Body of pancreas (tissue), 4 donors: ENCODE measurements at regions not wholly inside any gene's neighbourhood (a gene's known extent, or its start where the extent isn't known, plus 50 kb on each side); places are given as distances from the start of the nearest gene placed in this dataset.
"Not testable (repeated sequence)": the region's sequence is repeated elsewhere in the genome, so short reads cannot be mapped to it uniquely, and the experiment has no call there.

Experiments used
- ATAC-seq: fragments of 150-250 bp; one replicate; pipeline ENCODE4 v1.9.1; 2016
- DNase-seq, 4 donors: peaks; one replicate each; pipeline ENCODE4 v3.0.0-alpha.2; 2019
- H3K27ac ChIP-seq, 4 donors: fragments of 200-600 bp; sonication (generic); 1 replicate in 3 of 4; 2 replicates in 1 of 4; pipeline versions ENCODE4 v1.5.1 to v1.6.1; 2016 to 2019; ENCODE audit warnings: mild to moderate bottlenecking in 1 of 4, mixed read lengths in 1 of 4, moderate library complexity in 1 of 4
- H3K27me3 ChIP-seq, 2 donors: fragments of 200-600 bp; sonication (generic); one replicate each; pipeline ENCODE4 v1.6.0; 2016; ENCODE audit warnings: mild to moderate bottlenecking in 1 of 2
- H3K36me3 ChIP-seq, 2 donors: fragments of 200-600 bp; sonication (generic); replicated peaks in 1 of 2; 2 replicates each; pipeline ENCODE4 v1.5.1; 2016; ENCODE audit warnings: low read depth in 2 of 2; ENCODE audit not compliant: insufficient read depth in 1 of 2
- H3K4me1 ChIP-seq: fragments of 200-600 bp; sonication (generic); one replicate; pipeline ENCODE4 v1.6.0; 2016
- H3K4me3 ChIP-seq, 2 donors: fragments of 200-600 bp; sonication (generic); 1 replicate in 1 of 2; 2 replicates in 1 of 2; pipeline ENCODE4 v1.5.1; 2016 to 2019
- H3K9me3 ChIP-seq, 3 donors: fragments of 200-600 bp; sonication (generic); 1 replicate in 2 of 3; 2 replicates in 1 of 3; pipeline ENCODE4 v1.5.1; 2016
- CTCF ChIP-seq, 7 experiments: fragments of 450-650 bp in 4 of 7; fragments of 200-600 bp in 3 of 7; sonication (generic) in 3 of 7; IDR thresholded peaks; one replicate each; pipeline ENCODE4 v1.5.1; 2016 to 2019; ENCODE audit warnings: antibody characterized with exemption in 7 of 7
- POLR2A ChIP-seq, 3 donors: fragments of 450-650 bp; IDR thresholded peaks; one replicate each; pipeline ENCODE4 v1.6.1; 2016; ENCODE audit warnings: antibody characterized with exemption in 3 of 3, mild to moderate bottlenecking in 2 of 3
- WGBS, 2 donors: methylation state at CpG; one replicate each; pipeline ENCODE4 v1.1.5; 2017; 5-methylcytosine and 5-hydroxymethylcytosine counted together
- intact Hi-C: fragments of 100-400 bp; cut with DNase I; formaldehyde crosslinking; loops from one replicate; pipeline ENCODE4 v1.15.1; 2023

- Histone ChIP-seq H3K4me1 (no peaks in the 10 kb centered on the region), H3K4me3 (no peak overlapping the region), H3K36me3 (no peaks in the 10 kb centered on the region), H3K9me3 (no peaks in the 10 kb centered on the region), H3K27ac (no peak overlapping the region), H3K27me3 (no peaks in the 10 kb centered on the region)
- 61 to 63% methylated on average over 7 of the region's 7 CpGs for WGBS, 2 donors
- intact Hi-C loops, result no loop called here
- no peak for DNase-seq
- no peak for TF ChIP-seq POLR2A (IDR thresholded peaks at IDR 0.05)
- TF ChIP-seq CTCF (IDR thresholded peaks at IDR 0.05), result no peak
- no peak for ATAC-seq
Observed at GRCh38 chr18:2164644-2165550, 406.4 kb downstream of the METTL4 start.

GRCh38 chr18:2166876-2167275 is 404.4 kb downstream of the METTL4 start:
- ATAC-seq, result not testable (repeated sequence)

GRCh38 chr18:2168022-2168421 is 403.3 kb downstream of the METTL4 start:
- DNase-seq, result no peak
- Histone ChIP-seq H3K4me3 (no peak overlapping the region), H3K4me1 (no peaks in the 10 kb centered on the region), H3K36me3 (no peaks in the 10 kb centered on the region), H3K27me3 (no peaks in the 10 kb centered on the region), H3K27ac (no peak overlapping the region), H3K9me3 (no peaks in the 10 kb centered on the region)
- intact Hi-C loops, result no loop called here
- TF ChIP-seq CTCF (IDR thresholded peaks at IDR 0.05) (no peak), POLR2A (IDR thresholded peaks at IDR 0.05) (no peak)
- WGBS, 2 donors, result 55 to 57% methylated on average over 5 of the region's 5 CpGs
- no peak for ATAC-seq

More at GRCh38 chr18:2166876-2167275, 404.4 kb downstream of the METTL4 start:
- intact Hi-C loops, H3K27ac ChIP-seq, DNase-seq, H3K36me3 ChIP-seq, H3K27me3 ChIP-seq, H3K4me3 ChIP-seq, H3K9me3 ChIP-seq, H3K4me1 ChIP-seq: not testable (repeated sequence)
- 63 to 68% methylated on average over 9 of the region's 9 CpGs for WGBS, 2 donors

GRCh38 chr18:2169656-2170055 is 401.6 kb downstream of the METTL4 start:
- DNase-seq (no peak), ATAC-seq (no peak)
- intact Hi-C loops, result no loop called here
- TF ChIP-seq POLR2A (IDR thresholded peaks at IDR 0.05), result no peak
- no peak for TF ChIP-seq CTCF (IDR thresholded peaks at IDR 0.05)
- H3K9me3 ChIP-seq, result no peaks in the 10 kb centered on the region
- H3K27ac ChIP-seq, result no peak overlapping the region
- no peaks in the 10 kb centered on the region for H3K27me3 ChIP-seq
- H3K4me3 ChIP-seq, result no peak overlapping the region
- no peaks in the 10 kb centered on the region for H3K36me3 ChIP-seq
- no peaks in the 10 kb centered on the region for H3K4me1 ChIP-seq

- no peaks in the 10 kb centered on the region for H3K9me3 ChIP-seq
- H3K36me3 ChIP-seq, result no peaks in the 10 kb centered on the region
- no peaks in the 10 kb centered on the region for H3K4me1 ChIP-seq
- H3K27me3 ChIP-seq, result no peaks in the 10 kb centered on the region
- H3K4me3 ChIP-seq, result no peak overlapping the region
- H3K27ac ChIP-seq, result no peak overlapping the region
- WGBS, 2 donors, result 22 to 28% methylated on average over 5 of the region's 5 CpGs
- intact Hi-C loops, result no loop called here
- ATAC-seq (no peak), DNase-seq (no peak)
- TF ChIP-seq CTCF (IDR thresholded peaks at IDR 0.05), result no peak
- TF ChIP-seq POLR2A (IDR thresholded peaks at IDR 0.05), result no peak
Observed at GRCh38 chr18:2171840-2172625, 399.3 kb downstream of the METTL4 start.
